Endothelial cell of umbilical vein (primary cell): ENCODE measurements at regions not wholly inside any gene's neighbourhood (a gene's known extent, or its start where the extent isn't known, plus 50 kb on each side); places are given as distances from the start of the nearest gene placed in this dataset.

Source experiments
- BruUV-seq: library from RNA; stranded (reverse); fragments of 400-500 nt; replicated peaks from 2 replicates; lab custom pipeline; 2021; lab: Mats Ljungman, UMichigan
- CTCF ChIA-PET: fragments of 300-600, 350-600 bp; sonication (Branson Sonifier 250); formaldehyde crosslinking; loops from one replicate; lab custom pipeline; 2021; ENCODE audit warnings: antibody characterized with exemption, inconsistent platforms; lab: Charles Lee
- POLR2A ChIA-PET: fragments of 300-600, 350-600 bp; sonication (Branson Sonifier 250); formaldehyde crosslinking; loops from one replicate; lab custom pipeline; 2021; ENCODE audit warnings: antibody characterized with exemption, inconsistent platforms; lab: Charles Lee
- DNase-seq: peaks from one replicate; pipeline ENCODE4 v3.0.0-alpha.2; 2011; ENCODE audit warnings: low read depth, low spot score
- FAIRE-seq: peaks from 2 replicates; lab custom pipeline; 2011; peaks lifted over from hg19 to GRCh38; lab: Jason Lieb, UNC
- H2AFZ ChIP-seq: 2 replicates; pipeline ENCODE4 v1.6.0; 2012; ENCODE audit warnings: low read depth, low read length, control low read depth, inconsistent platforms
- H3K27ac ChIP-seq: 2 replicates; pipeline ENCODE4 v1.5.1; 2011; ENCODE audit warnings: low read depth, mild to moderate bottlenecking, control low read depth, low read length, moderate library complexity; ENCODE audit not compliant: insufficient read depth
- H3K27me3 ChIP-seq, 2 experiments: 2 replicates each; pipeline versions ENCODE4 v1.6.0 to v1.6.1; 2011; ENCODE audit warnings: low read length in 2 of 2, mixed read lengths in 1 of 2; ENCODE audit not compliant: control insufficient read depth in 2 of 2, insufficient read depth in 2 of 2
- H3K36me3 ChIP-seq, 2 experiments: 2 replicates in 1 of 2; 3 replicates in 1 of 2; pipeline ENCODE4 v1.5.1; 2011; ENCODE audit warnings: low read length in 2 of 2, mild to moderate bottlenecking in 1 of 2, moderate library complexity in 1 of 2; ENCODE audit not compliant: control insufficient read depth in 2 of 2, insufficient read depth in 2 of 2; ENCODE audit errors: extremely low read depth in 1 of 2
- H3K4me1 ChIP-seq: 3 replicates; pipeline ENCODE4 v1.5.1; 2011; ENCODE audit warnings: mild to moderate bottlenecking, low read length; ENCODE audit not compliant: control insufficient read depth, insufficient read depth; ENCODE audit errors: extremely low read depth
- H3K4me2 ChIP-seq: 2 replicates; pipeline ENCODE4 v1.6.1; 2011; ENCODE audit warnings: low read length, control low read depth, mixed read lengths; ENCODE audit not compliant: insufficient read depth
- H3K4me3 ChIP-seq, 3 experiments: fragments of 200-600 bp in 1 of 3; sonication (generic), shearing (Covaris generic) in 1 of 3; replicated peaks in 1 of 3; 2 replicates each; pipeline ENCODE4 v1.5.1; 2011 to 2016; ENCODE audit warnings: control low read depth in 3 of 3, low read length in 3 of 3, mild to moderate bottlenecking in 2 of 3, inconsistent platforms in 1 of 3, low read depth in 1 of 3, moderate library complexity in 1 of 3; ENCODE audit not compliant: insufficient read depth in 1 of 3
- H3K79me2 ChIP-seq: 2 replicates; pipeline ENCODE4 v1.6.0; 2012; ENCODE audit warnings: low read length, inconsistent platforms; ENCODE audit not compliant: control insufficient read depth, insufficient read depth
- H3K9ac ChIP-seq: replicated peaks from 2 replicates; pipeline ENCODE3; 2011; ENCODE audit warnings: low read length, control low read depth; ENCODE audit not compliant: insufficient read depth; ENCODE audit errors: extremely low read depth
- H3K9me1 ChIP-seq: replicated peaks from 3 replicates; pipeline ENCODE4 v1.6.0; 2011; ENCODE audit warnings: mild to moderate bottlenecking, low read length; ENCODE audit not compliant: control insufficient read depth, insufficient read depth; ENCODE audit errors: extremely low read depth
- H3K9me3 ChIP-seq: replicated peaks from 2 replicates; pipeline ENCODE4 v1.5.1; 2012; ENCODE audit warnings: low read length, inconsistent platforms; ENCODE audit not compliant: control insufficient read depth, insufficient read depth
- H4K20me1 ChIP-seq: replicated peaks from 2 replicates; pipeline ENCODE3; 2011; ENCODE audit warnings: mild to moderate bottlenecking, low read length; ENCODE audit not compliant: control insufficient read depth, insufficient read depth; ENCODE audit errors: extremely low read depth
- CTCF ChIP-seq, 2 donors: IDR thresholded peaks; 1 replicate in 1 of 2; 2 replicates in 1 of 2; pipeline ENCODE4 v1.5.1; 2011; ENCODE audit warnings: low read length in 2 of 2, mild to moderate bottlenecking in 2 of 2, moderate library complexity in 2 of 2, control low read depth in 1 of 2, inconsistent platforms in 1 of 2, low read depth in 1 of 2; ENCODE audit not compliant: insufficient read depth in 1 of 2; ENCODE audit errors: extremely low read depth in 1 of 2
- EZH2 ChIP-seq: IDR thresholded peaks from 2 replicates; pipeline ENCODE4 v1.6.1; 2012; ENCODE audit warnings: borderline replicate concordance, low read depth, mild to moderate bottlenecking, moderate library complexity, low read length, inconsistent platforms; ENCODE audit not compliant: severe bottlenecking
- FOS ChIP-seq: IDR thresholded peaks from 2 replicates; pipeline ENCODE4 v1.6.1; 2011; ENCODE audit warnings: mild to moderate bottlenecking, low read length, moderate library complexity, borderline replicate concordance; ENCODE audit not compliant: insufficient read depth
- GATA2 ChIP-seq: IDR thresholded peaks from 2 replicates; pipeline ENCODE4 v1.7.0; 2011; ENCODE audit warnings: low read depth, mild to moderate bottlenecking, moderate library complexity, mixed read lengths, low read length; ENCODE audit not compliant: insufficient read length, insufficient read depth
- JUN ChIP-seq: IDR thresholded peaks from 2 replicates; pipeline ENCODE4 v1.6.1; 2011; ENCODE audit warnings: borderline replicate concordance, low read depth; ENCODE audit not compliant: insufficient read length, insufficient read depth
- MAX ChIP-seq: IDR thresholded peaks from 2 replicates; pipeline ENCODE4 v1.6.1; 2011; ENCODE audit not compliant: insufficient read depth, insufficient read length
- MYC ChIP-seq: IDR thresholded peaks from one replicate; pipeline ENCODE4 v1.6.1; 2011; ENCODE audit warnings: mild to moderate bottlenecking, low read depth, low read length
- POLR2A ChIP-seq: IDR thresholded peaks from 2 replicates; pipeline ENCODE4 v1.6.1; 2012; ENCODE audit warnings: low read depth, mild to moderate bottlenecking, control low read depth, low read length
- POLR2AphosphoS5 ChIP-seq: IDR thresholded peaks from 2 replicates; pipeline ENCODE4 v1.6.1; 2012; ENCODE audit warnings: low read depth, mild to moderate bottlenecking, control low read depth, low read length, moderate library complexity; ENCODE audit not compliant: insufficient read depth
- dilution Hi-C: fragments of 300-500 bp; cut with MboI; formaldehyde crosslinking; loops from one replicate; pipeline ENCODE4 v1.15.0; 2019; ENCODE audit warnings: low sequenced_read_pairs; ENCODE audit not compliant: extremely low pct_ligation_motif_present
- intact Hi-C: fragments of 100-400 bp; cut with micrococcal nuclease; formaldehyde crosslinking; loops from one replicate; pipeline ENCODE4 v1.10.0; 2022

- Histone ChIP-seq H4K20me1 (no peaks in the 10 kb centered on the region), H3K9me1 (no peaks in the 10 kb centered on the region), H3K4me1 (no peaks in the 10 kb centered on the region), H3K9ac (no peak overlapping the region), H2AFZ (no peak overlapping the region), H3K27me3 (no peaks in the 10 kb centered on the region), H3K79me2 (no peaks in the 10 kb centered on the region), H3K27ac (no peak overlapping the region), H3K9me3 (no peaks in the 10 kb centered on the region), H3K36me3 (no peaks in the 10 kb centered on the region), H3K4me3 (no peak overlapping the region), H3K4me2 (no peak overlapping the region)
- FAIRE-seq (no peak), DNase-seq (no peak)
- no TSS peak for BruUV-seq
- CTCF ChIA-PET: no interaction called here
- POLR2A ChIA-PET: no interaction called here
- TF ChIP-seq POLR2A (no peak), CTCF (IDR thresholded peaks at IDR 0.05; ENCODE audit: extremely low read depth in 1 of 2, insufficient read depth in 1 of 2, low read depth in 1 of 2, low read length in 2 of 2) (no peak), POLR2AphosphoS5 (no peak), JUN (no peak), MYC (no peak), EZH2 (no peak), FOS (no peak), GATA2 (no peak), MAX (no peak)
- intact Hi-C loops: no loop called here
- dilution Hi-C loops: no loop called here
These were observed 90.4 kb upstream of the GRIN2B start for GRCh38 chr12:14071833-14072232.
